HAP-1 (cell line): ENCODE measurements at regions not wholly inside any gene's neighbourhood (a gene's known extent, or its start where the extent isn't known, plus 50 kb on each side); places are given as distances from the start of the nearest gene placed in this dataset.

Experiments used
- DNase-seq, 2 experiments: peaks; one replicate each; pipeline ENCODE4 v3.0.0-alpha.2; 2016 to 2020; ENCODE audit warnings: low spot score in 2 of 2
- H3K27me3 ChIP-seq: fragments of 250-450 bp; sonication (Bioruptor Pico); 2 replicates; pipeline ENCODE4 v1.5.1; 2020; ENCODE audit warnings: low read depth, mild to moderate bottlenecking, moderate library complexity
- H3K36me3 ChIP-seq: fragments of 250-450 bp; sonication (Bioruptor Pico); replicated peaks from 2 replicates; pipeline ENCODE4 v1.5.1; 2020; ENCODE audit warnings: mild to moderate bottlenecking
- H3K4me1 ChIP-seq: fragments of 250-450 bp; sonication (Bioruptor Pico); 2 replicates; pipeline ENCODE4 v1.5.1; 2020; ENCODE audit warnings: mild to moderate bottlenecking
- H3K4me3 ChIP-seq: fragments of 250-450 bp; sonication (Bioruptor Pico); 2 replicates; pipeline ENCODE4 v1.5.1; 2020; ENCODE audit warnings: mild to moderate bottlenecking, moderate library complexity
- H3K9me3 ChIP-seq: fragments of 250-450 bp; sonication (Bioruptor Pico); 2 replicates; pipeline ENCODE4 v1.5.1; 2020; ENCODE audit warnings: mild to moderate bottlenecking, moderate library complexity
- in situ Hi-C: fragments of 300-500 bp; cut with MboI; formaldehyde crosslinking; loops from 3 replicates; pipeline ENCODE4 v1.14.3; 2020; ENCODE audit warnings: low sequenced_read_pairs, inconsistent platforms, mixed read lengths

- H3K27me3 ChIP-seq, result peaks cover 4% of the 10 kb centered on the region
- no peak for DNase-seq
- H3K4me1 ChIP-seq, result peaks cover 32% of the 10 kb centered on the region
- no peaks in the 10 kb centered on the region for H3K36me3 ChIP-seq
- no peaks in the 10 kb centered on the region for H3K9me3 ChIP-seq
- no peak overlapping the region for H3K4me3 ChIP-seq
- in situ Hi-C loops, result no loop called here
These were observed 139.6 kb upstream of the ADAMTS9 start for GRCh38 chr3:64827431-64827830.

GRCh38 chr3:64827019-64827418 is 139.2 kb upstream of the ADAMTS9 start:
- Histone ChIP-seq H3K4me1 (peaks cover 36% of the 10 kb centered on the region), H3K9me3 (no peaks in the 10 kb centered on the region), H3K4me3 (no peak overlapping the region), H3K36me3 (no peaks in the 10 kb centered on the region), H3K27me3 (peaks cover 4% of the 10 kb centered on the region)
- in situ Hi-C loops, result no loop called here
- peak in 1 of 2 experiments; percentile 40 for DNase-seq

GRCh38 chr3:64825404-64826120 is 137.8 kb upstream of the ADAMTS9 start:
- no peaks in the 10 kb centered on the region for H3K9me3 ChIP-seq
- peaks cover 46% of the 10 kb centered on the region for H3K4me1 ChIP-seq
- H3K36me3 ChIP-seq, result no peaks in the 10 kb centered on the region
- no peak overlapping the region for H3K4me3 ChIP-seq
- in situ Hi-C loops, result no loop called here
- peak in 1 of 2 experiments; percentile 74 for DNase-seq
- peaks cover 4% of the 10 kb centered on the region for H3K27me3 ChIP-seq

GRCh38 chr3:64824394-64824909 is 136.7 kb upstream of the ADAMTS9 start:
- H3K4me3 ChIP-seq, result no peak overlapping the region
- H3K27me3 ChIP-seq, result no peaks in the 10 kb centered on the region; the same call in 1 of the 2 replicates
- no peaks in the 10 kb centered on the region for H3K9me3 ChIP-seq
- no peaks in the 10 kb centered on the region for H3K36me3 ChIP-seq
- H3K4me1 ChIP-seq, result peaks cover 46% of the 10 kb centered on the region
- in situ Hi-C loops, result no loop called here
- DNase-seq, result no peak

- peaks cover 6% of the 10 kb centered on the region; the same call in 1 of the 2 replicates for H3K27me3 ChIP-seq
- H3K4me3 ChIP-seq, result no peak overlapping the region
- DNase-seq, result no peak
- peaks cover 22% of the 10 kb centered on the region for H3K4me1 ChIP-seq
- in situ Hi-C loops, result no loop called here
- no peaks in the 10 kb centered on the region for H3K9me3 ChIP-seq
- no peaks in the 10 kb centered on the region for H3K36me3 ChIP-seq
These were observed 130.4 kb upstream of the ADAMTS9 start for GRCh38 chr3:64818196-64818595.

GRCh38 chr3:64816355-64816754 is 128.6 kb upstream of the ADAMTS9 start:
- Histone ChIP-seq H3K36me3 (no peaks in the 10 kb centered on the region), H3K4me1 (peaks cover 3% of the 10 kb centered on the region), H3K9me3 (no peaks in the 10 kb centered on the region), H3K27me3 (peaks cover 6% of the 10 kb centered on the region; the same call in 1 of the 2 replicates), H3K4me3 (no peak overlapping the region)
- in situ Hi-C loops, result no loop called here
- no peak for DNase-seq

- Histone ChIP-seq H3K9me3 (no peaks in the 10 kb centered on the region), H3K4me1 (no peaks in the 10 kb centered on the region), H3K36me3 (no peaks in the 10 kb centered on the region), H3K4me3 (no peak overlapping the region), H3K27me3 (peaks cover 6% of the 10 kb centered on the region; the same call in 1 of the 2 replicates)
- in situ Hi-C loops, result no loop called here
- no peak for DNase-seq
These were observed 128.0 kb upstream of the ADAMTS9 start for GRCh38 chr3:64815789-64816188.

GRCh38 chr3:64815195-64815631 is 127.4 kb upstream of the ADAMTS9 start:
- peaks cover 6% of the 10 kb centered on the region; the same call in 1 of the 2 replicates for H3K27me3 ChIP-seq
- in situ Hi-C loops, result no loop called here
- no peak for DNase-seq
- H3K4me1 ChIP-seq, result no peaks in the 10 kb centered on the region
- H3K36me3 ChIP-seq, result no peaks in the 10 kb centered on the region
- H3K4me3 ChIP-seq, result no peak overlapping the region
- H3K9me3 ChIP-seq, result no peaks in the 10 kb centered on the region

- Histone ChIP-seq H3K9me3 (no peaks in the 10 kb centered on the region), H3K4me1 (no peaks in the 10 kb centered on the region), H3K36me3 (no peaks in the 10 kb centered on the region), H3K4me3 (no peak overlapping the region), H3K27me3 (peaks cover 6% of the 10 kb centered on the region; the same call in 1 of the 2 replicates)
- no peak for DNase-seq
- in situ Hi-C loops, result no loop called here
These were observed 126.6 kb upstream of the ADAMTS9 start for GRCh38 chr3:64814351-64814750.

- H3K36me3 ChIP-seq, result no peaks in the 10 kb centered on the region
- no peak overlapping the region for H3K4me3 ChIP-seq
- in situ Hi-C loops, result no loop called here
- H3K27me3 ChIP-seq, result peaks cover 8% of the 10 kb centered on the region
- H3K4me1 ChIP-seq, result no peaks in the 10 kb centered on the region
- H3K9me3 ChIP-seq, result no peaks in the 10 kb centered on the region
- DNase-seq, result no peak
These were observed 125.5 kb upstream of the ADAMTS9 start for GRCh38 chr3:64813326-64813725.

GRCh38 chr3:64809086-64809485 is 121.3 kb upstream of the ADAMTS9 start:
- Histone ChIP-seq H3K27me3 (peaks cover 2% of the 10 kb centered on the region; the same call in 1 of the 2 replicates), H3K4me3 (no peak overlapping the region), H3K4me1 (no peaks in the 10 kb centered on the region), H3K9me3 (no peaks in the 10 kb centered on the region), H3K36me3 (no peaks in the 10 kb centered on the region)
- DNase-seq, result no peak
- in situ Hi-C loops, result no loop called here

GRCh38 chr3:64808061-64808460 is 120.3 kb upstream of the ADAMTS9 start:
- Histone ChIP-seq H3K4me1 (no peaks in the 10 kb centered on the region), H3K9me3 (no peaks in the 10 kb centered on the region), H3K27me3 (peaks cover 2% of the 10 kb centered on the region; the same call in 1 of the 2 replicates), H3K4me3 (no peak overlapping the region), H3K36me3 (no peaks in the 10 kb centered on the region)
- DNase-seq, result no peak
- in situ Hi-C loops, result no loop called here

GRCh38 chr3:64806668-64807605 is 119.1 kb upstream of the ADAMTS9 start:
- H3K27me3 ChIP-seq, result peaks cover 5% of the 10 kb centered on the region; the same call in 1 of the 2 replicates
- no peaks in the 10 kb centered on the region for H3K36me3 ChIP-seq
- H3K4me3 ChIP-seq, result no peak overlapping the region
- DNase-seq, result no peak
- no peaks in the 10 kb centered on the region for H3K9me3 ChIP-seq
- H3K4me1 ChIP-seq, result no peaks in the 10 kb centered on the region
- in situ Hi-C loops, result no loop called here
